Ovary (tissue), 7 donors: ENCODE measurements at regions not wholly inside any gene's neighbourhood (a gene's known extent, or its start where the extent isn't known, plus 50 kb on each side); places are given as distances from the start of the nearest gene placed in this dataset.

Experiments used
- DNase-seq, 5 donors: peaks; one replicate each; pipeline ENCODE4 v3.0.0-alpha.2; 2019 to 2020
- H3K27ac ChIP-seq, 2 donors: fragments of 200-600 bp; one replicate each; pipeline versions ENCODE4 v1.5.1 to v1.8.0; 2019 to 2022
- H3K27me3 ChIP-seq: fragments of 200-600 bp; one replicate; pipeline ENCODE4 v1.8.0; 2022
- H3K36me3 ChIP-seq: fragments of 200-600 bp; sonication (generic); one replicate; pipeline ENCODE4 v1.5.1; 2019
- H3K4me1 ChIP-seq: one replicate; pipeline ENCODE4 v1.8.1; 2013; ENCODE audit warnings: mild to moderate bottlenecking, moderate library complexity; ENCODE audit not compliant: insufficient read depth
- H3K4me3 ChIP-seq: fragments of 200-600 bp; sonication (generic); one replicate; pipeline ENCODE4 v1.5.1; 2017
- H3K9me3 ChIP-seq, 2 donors: fragments of 200-600 bp in 1 of 2; sonication (generic) in 1 of 2; one replicate each; pipeline versions ENCODE4 v1.5.1 to v1.8.1; 2013 to 2019; ENCODE audit warnings: mild to moderate bottlenecking in 1 of 2, moderate library complexity in 1 of 2
- EP300 ChIP-seq: sonication (generic); formaldehyde crosslinking; IDR thresholded peaks from one replicate; pipeline ENCODE4 v1.6.1; 2017; ENCODE audit warnings: antibody characterized with exemption
- POLR2A ChIP-seq: fragments of 450-650 bp; IDR thresholded peaks from one replicate; pipeline ENCODE4 v1.6.1; 2017; ENCODE audit warnings: antibody characterized with exemption, mild to moderate bottlenecking, moderate library complexity
- WGBS, 3 donors: extraction: QIAGEN DNeasy Blood & Tissue Kit in 1 of 3; methylation state at CpG; one replicate each; pipeline versions ENCODE4 v1.1.5 to v1.1.7; 2013 to 2017; 5-methylcytosine and 5-hydroxymethylcytosine counted together
- intact Hi-C, 4 donors: fragments of 100-400 bp; cut with DNase I; formaldehyde crosslinking; loops; one replicate each; pipeline versions ENCODE4 v1.11.0 to v1.15.1; 2022 to 2023
- TF ChIP-seq, protein P1 (sequence below), 3 donors: fragments of 450-650 bp in 2 of 3; fragments of 200-600 bp in 1 of 3; IDR thresholded peaks; one replicate each; pipeline versions ENCODE4 v1.5.1 to v1.8.0; 2016 to 2022; ENCODE audit warnings: antibody characterized with exemption in 3 of 3, mild to moderate bottlenecking in 1 of 3
- donor health status: DM: no; HTN: no; CAD: no; lungs with moderate emphysema.
- donor health status: DM: no; HTN: no; CAD: no.
- donor health status: Bipolar disorder and iron deficiency.
- donor health status: DM: no; HTN: no; CAD: no.
- donor health status: DM: yes; HTN: yes; CAD: no.

DNA sequence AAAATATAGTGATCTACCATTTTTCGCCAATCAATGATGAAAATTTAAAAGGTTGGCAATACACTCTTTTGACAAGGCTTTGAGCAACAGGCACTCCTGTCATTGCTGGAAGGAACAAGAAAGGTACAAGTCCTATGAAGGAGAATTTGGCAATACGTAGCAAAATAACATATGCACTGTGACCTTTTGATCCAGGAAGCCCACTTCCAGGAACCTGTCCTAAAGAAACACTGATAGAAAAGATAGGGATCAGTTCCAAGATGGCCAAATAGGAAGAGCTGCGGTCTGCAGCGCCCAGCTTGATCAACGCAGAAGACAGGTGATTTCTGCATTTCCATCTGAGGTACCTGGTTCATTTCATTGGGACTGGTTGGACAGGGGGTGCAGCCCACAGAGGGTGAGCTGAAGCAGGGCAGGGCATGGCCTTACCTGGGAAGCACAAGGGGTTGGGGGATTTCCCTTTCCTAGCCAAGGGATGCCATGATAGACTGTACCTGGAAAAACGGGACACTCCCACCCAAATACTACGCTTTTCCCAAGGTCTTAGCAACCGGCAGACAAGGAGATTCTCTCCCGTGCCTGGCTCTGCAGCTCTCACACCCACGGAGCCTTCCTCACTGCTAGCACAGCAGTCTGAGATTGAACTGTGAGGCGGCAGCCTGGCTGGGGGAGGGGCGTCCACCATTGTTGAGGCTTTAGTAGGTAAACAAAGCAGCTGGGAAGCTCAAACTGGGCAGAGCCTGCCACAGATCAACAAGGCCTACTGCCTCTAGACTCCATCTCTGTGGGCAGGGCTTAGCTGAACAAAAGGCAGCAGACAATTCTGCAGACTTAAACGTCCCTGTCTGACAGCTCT lies 69.7 kb upstream of the GALNT18 start:
- Histone ChIP-seq H3K4me1 (no peaks in the 10 kb centered on the region), H3K4me3 (no peak overlapping the region), H3K27me3 (no peaks in the 10 kb centered on the region), H3K36me3 (no peaks in the 10 kb centered on the region), H3K27ac (no peak overlapping the region), H3K9me3 (no peaks in the 10 kb centered on the region)
- intact Hi-C loops, result no loop called here
- WGBS, 3 donors, result 44 to 58% (median 52%) methylated on average over 13 of the region's 13 CpGs
- TF ChIP-seq, protein P1, sequence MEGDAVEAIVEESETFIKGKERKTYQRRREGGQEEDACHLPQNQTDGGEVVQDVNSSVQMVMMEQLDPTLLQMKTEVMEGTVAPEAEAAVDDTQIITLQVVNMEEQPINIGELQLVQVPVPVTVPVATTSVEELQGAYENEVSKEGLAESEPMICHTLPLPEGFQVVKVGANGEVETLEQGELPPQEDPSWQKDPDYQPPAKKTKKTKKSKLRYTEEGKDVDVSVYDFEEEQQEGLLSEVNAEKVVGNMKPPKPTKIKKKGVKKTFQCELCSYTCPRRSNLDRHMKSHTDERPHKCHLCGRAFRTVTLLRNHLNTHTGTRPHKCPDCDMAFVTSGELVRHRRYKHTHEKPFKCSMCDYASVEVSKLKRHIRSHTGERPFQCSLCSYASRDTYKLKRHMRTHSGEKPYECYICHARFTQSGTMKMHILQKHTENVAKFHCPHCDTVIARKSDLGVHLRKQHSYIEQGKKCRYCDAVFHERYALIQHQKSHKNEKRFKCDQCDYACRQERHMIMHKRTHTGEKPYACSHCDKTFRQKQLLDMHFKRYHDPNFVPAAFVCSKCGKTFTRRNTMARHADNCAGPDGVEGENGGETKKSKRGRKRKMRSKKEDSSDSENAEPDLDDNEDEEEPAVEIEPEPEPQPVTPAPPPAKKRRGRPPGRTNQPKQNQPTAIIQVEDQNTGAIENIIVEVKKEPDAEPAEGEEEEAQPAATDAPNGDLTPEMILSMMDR (IDR thresholded peaks at IDR 0.05), result no peak
- TF ChIP-seq POLR2A (no peak), EP300 (no peak)
- DNase-seq, result no peak

DNA sequence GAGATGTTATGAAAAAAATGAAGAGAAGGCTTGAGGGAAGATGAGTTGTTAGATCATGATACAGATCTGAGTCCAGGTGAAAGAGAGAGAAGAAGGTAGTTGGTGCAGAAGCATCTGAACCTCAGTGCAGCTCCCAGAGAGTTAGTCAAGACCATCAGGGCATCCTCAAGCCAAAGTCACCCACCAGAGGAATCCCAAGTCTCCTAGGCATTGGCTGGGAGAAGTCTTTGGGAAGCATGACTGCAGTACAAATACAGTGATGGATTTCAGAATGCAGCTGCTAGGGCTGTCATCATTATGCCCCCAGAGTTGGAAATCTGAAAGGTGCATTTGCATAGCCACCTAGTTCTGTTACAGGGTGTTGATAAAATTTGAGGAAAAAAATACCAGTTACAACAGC lies 59.7 kb upstream of the GALNT18 start:
- H3K4me3 ChIP-seq, result no peak overlapping the region
- intact Hi-C loops, result no loop called here
- H3K9me3 ChIP-seq, result no peaks in the 10 kb centered on the region
- H3K36me3 ChIP-seq, result no peaks in the 10 kb centered on the region
- no peak overlapping the region for H3K27ac ChIP-seq
- H3K4me1 ChIP-seq, result no peaks in the 10 kb centered on the region
- no peak for TF ChIP-seq POLR2A
- TF ChIP-seq EP300, result no peak
- TF ChIP-seq, protein P1 (IDR thresholded peaks at IDR 0.05), result no peak
- no peaks in the 10 kb centered on the region for H3K27me3 ChIP-seq
- DNase-seq, result no peak

GRCh38 chr11:11677672-11678356 lies 56.0 kb upstream of the GALNT18 start:
- intact Hi-C loops, result no loop called here
- DNase-seq, result no peak
- no peaks in the 10 kb centered on the region for H3K27me3 ChIP-seq
- TF ChIP-seq, protein P1 (IDR thresholded peaks at IDR 0.05), result no peak
- TF ChIP-seq POLR2A, result no peak
- 66 to 77% (median 70%) methylated on average over 5 of the region's 5 CpGs for WGBS, 3 donors
- no peaks in the 10 kb centered on the region for H3K9me3 ChIP-seq
- H3K4me1 ChIP-seq, result no peaks in the 10 kb centered on the region
- no peaks in the 10 kb centered on the region for H3K36me3 ChIP-seq
- no peak overlapping the region for H3K4me3 ChIP-seq
- no peak overlapping the region for H3K27ac ChIP-seq

DNA sequence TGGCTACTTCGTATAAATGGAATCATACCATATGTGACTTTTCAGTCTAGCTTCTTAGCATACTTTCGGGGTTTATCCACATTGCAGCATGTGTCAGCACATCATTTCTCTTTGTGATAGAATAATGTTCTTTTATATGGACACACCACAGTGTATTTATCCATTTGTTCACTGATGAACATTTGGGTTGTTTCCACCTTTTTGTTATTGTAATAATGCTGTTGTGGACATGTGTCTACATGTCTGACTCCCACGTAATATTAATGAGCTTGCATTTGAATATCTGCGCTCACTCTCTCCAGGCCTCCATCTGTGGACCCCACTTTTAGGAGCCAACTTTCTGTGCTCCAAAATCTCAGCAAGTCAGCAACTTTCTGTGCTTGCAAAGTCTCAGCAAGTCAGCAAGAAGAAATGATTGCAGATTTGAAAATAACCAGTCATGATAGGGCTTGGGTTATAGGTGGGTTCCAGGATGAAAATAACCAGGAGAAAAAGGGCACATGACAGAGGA lies 53.9 kb upstream of the GALNT18 start:
- Histone ChIP-seq H3K36me3 (no peaks in the 10 kb centered on the region), H3K4me3 (no peak overlapping the region), H3K27me3 (no peaks in the 10 kb centered on the region), H3K27ac (no peak overlapping the region), H3K4me1 (no peaks in the 10 kb centered on the region), H3K9me3 (no peaks in the 10 kb centered on the region)
- 68 to 80% (median 78%) methylated on average over 4 of the region's 4 CpGs for WGBS, 3 donors
- TF ChIP-seq POLR2A, result no peak
- no peak for TF ChIP-seq EP300
- TF ChIP-seq, protein P1 (IDR thresholded peaks at IDR 0.05), result no peak
- DNase-seq, result no peak
- intact Hi-C loops, result no loop called here
